Parathyroid adenoma (tissue), 2 donors: ENCODE measurements at regions not wholly inside any gene's neighbourhood (a gene's known extent, or its start where the extent isn't known, plus 50 kb on each side); places are given as distances from the start of the nearest gene placed in this dataset.
A peak's percentile ranks its signal among the peaks of the same experiment; 100 is the strongest.
"Not testable (repeated sequence)": the region's sequence is repeated elsewhere in the genome, so short reads cannot be mapped to it uniquely, and the experiment has no call there.

Experiments
- H2AFZ ChIP-seq: fragments of 300-600 bp; sonication (generic); one replicate; pipeline ENCODE4 v1.7.0; 2017; ENCODE audit warnings: antibody characterized with exemption, mild to moderate bottlenecking
- H3K27ac ChIP-seq: fragments of 300-600 bp; sonication (generic); one replicate; pipeline ENCODE4 v1.7.0; 2017
- H3K27me3 ChIP-seq: fragments of 300-600 bp; sonication (generic); one replicate; pipeline ENCODE4 v1.7.0; 2017; ENCODE audit warnings: low read length; ENCODE audit not compliant: control insufficient read depth, insufficient read depth
- H3K36me3 ChIP-seq: fragments of 300-600 bp; sonication (generic); one replicate; pipeline ENCODE4 v1.7.0; 2017; ENCODE audit warnings: low read length; ENCODE audit not compliant: control insufficient read depth, insufficient read depth
- H3K4me1 ChIP-seq: fragments of 300-600 bp; sonication (generic); one replicate; pipeline ENCODE4 v1.7.0; 2017; ENCODE audit warnings: control low read depth
- H3K4me2 ChIP-seq: fragments of 300-600 bp; sonication (generic); one replicate; pipeline ENCODE4 v1.7.0; 2017; ENCODE audit warnings: low read length
- H3K4me3 ChIP-seq: fragments of 300-600 bp; sonication (generic); one replicate; pipeline ENCODE4 v1.7.0; 2017; ENCODE audit warnings: low read depth, low read length
- H3K79me2 ChIP-seq: fragments of 300-600 bp; sonication (generic); one replicate; pipeline ENCODE4 v1.7.0; 2017; ENCODE audit warnings: control low read depth
- H3K9ac ChIP-seq: fragments of 300-600 bp; sonication (generic); one replicate; pipeline ENCODE4 v1.7.0; 2017; ENCODE audit warnings: mild to moderate bottlenecking
- H3K9me3 ChIP-seq: fragments of 300-600 bp; sonication (generic); one replicate; pipeline ENCODE4 v1.7.0; 2017; ENCODE audit warnings: low read length; ENCODE audit not compliant: control insufficient read depth
- CTCF ChIP-seq: fragments of 300-600 bp; sonication (generic); IDR thresholded peaks from one replicate; pipeline ENCODE4 v1.7.0; 2017; ENCODE audit warnings: antibody characterized with exemption, mild to moderate bottlenecking
- donor health status: primary hyperparathyroidism.

- Histone ChIP-seq H3K27ac (no peak overlapping the region), H3K9ac (no peak overlapping the region), H3K4me2 (no peak overlapping the region), H3K27me3 (no peaks in the 10 kb centered on the region), H3K4me3 (no peak overlapping the region), H3K36me3 (no peaks in the 10 kb centered on the region), H3K4me1 (no peaks in the 10 kb centered on the region), H2AFZ (no peak overlapping the region), H3K9me3 (no peaks in the 10 kb centered on the region), H3K79me2 (no peaks in the 10 kb centered on the region)
- TF ChIP-seq CTCF, result no peak
Measured at GRCh38 chr15:31435912-31436628, 109.4 kb downstream of the KLF13 start.

- Histone ChIP-seq H3K4me2 (no peak overlapping the region), H3K79me2 (no peaks in the 10 kb centered on the region), H3K27ac (no peak overlapping the region), H3K9ac (no peak overlapping the region), H3K27me3 (no peaks in the 10 kb centered on the region), H3K9me3 (no peaks in the 10 kb centered on the region), H3K4me1 (no peaks in the 10 kb centered on the region), H2AFZ (no peak overlapping the region), H3K4me3 (no peak overlapping the region), H3K36me3 (no peaks in the 10 kb centered on the region)
- TF ChIP-seq CTCF, result no peak
Measured at GRCh38 chr15:31437686-31438085, 111.1 kb downstream of the KLF13 start.

GRCh38 chr15:31438601-31439265, 112.1 kb downstream of the KLF13 start:
- H3K79me2 ChIP-seq, result no peaks in the 10 kb centered on the region
- H3K36me3 ChIP-seq, result no peaks in the 10 kb centered on the region
- no peak overlapping the region for H3K4me2 ChIP-seq
- H3K4me3 ChIP-seq, result no peak overlapping the region
- no peak for TF ChIP-seq CTCF
- no peak overlapping the region for H3K27ac ChIP-seq
- H3K4me1 ChIP-seq, result no peaks in the 10 kb centered on the region
- H2AFZ ChIP-seq, result no peak overlapping the region
- no peaks in the 10 kb centered on the region for H3K9me3 ChIP-seq
- H3K27me3 ChIP-seq, result no peaks in the 10 kb centered on the region
- no peak overlapping the region for H3K9ac ChIP-seq

- Histone ChIP-seq H3K27me3 (no peaks in the 10 kb centered on the region), H3K4me1 (no peaks in the 10 kb centered on the region), H3K4me3 (no peak overlapping the region), H3K4me2 (no peak overlapping the region), H3K27ac (no peak overlapping the region), H2AFZ (no peak overlapping the region), H3K79me2 (no peaks in the 10 kb centered on the region), H3K36me3 (no peaks in the 10 kb centered on the region), H3K9ac (no peak overlapping the region), H3K9me3 (no peaks in the 10 kb centered on the region)
- no peak for TF ChIP-seq CTCF
Measured at GRCh38 chr15:31439328-31439727, 112.7 kb downstream of the KLF13 start.

- H3K27me3 ChIP-seq, H3K36me3 ChIP-seq, H3K9me3 ChIP-seq, H3K27ac ChIP-seq, H3K9ac ChIP-seq, H3K79me2 ChIP-seq, H3K4me1 ChIP-seq: not testable (repeated sequence)
- peak overlapping the region; percentile 35 for H2AFZ ChIP-seq
- peak overlapping the region; percentile 22 for H3K4me3 ChIP-seq
- peak overlapping the region; percentile 38 for H3K4me2 ChIP-seq
Measured at GRCh38 chr15:31440216-31440615, 113.6 kb downstream of the KLF13 start.
